ENCODE measurements at regions not wholly inside any gene's neighbourhood (a gene's known extent, or its start where the extent isn't known, plus 50 kb on each side); places are given as distances from the start of the nearest gene placed in this dataset.

DNA sequence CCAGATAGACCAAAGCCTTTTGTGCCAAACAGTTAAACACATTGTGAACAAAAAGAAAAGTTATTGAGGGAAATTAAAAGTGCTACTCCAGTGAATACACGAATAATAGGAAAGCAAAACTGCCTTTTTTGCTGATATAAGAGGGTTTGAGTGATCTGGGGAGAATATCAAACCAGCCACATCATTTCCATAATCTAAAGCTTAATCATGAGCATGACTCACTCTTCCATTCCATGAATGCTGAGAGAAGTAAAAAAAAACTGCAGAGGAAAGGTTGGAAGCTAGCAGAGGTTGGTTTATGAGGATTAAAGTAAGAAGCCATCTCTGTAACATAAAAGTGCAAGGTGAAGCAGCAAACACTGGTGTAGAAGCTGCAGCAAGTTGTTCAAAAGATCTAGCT, 350.6 kb upstream of the NCAM2 start:
- no peak overlapping the region for H3K9ac ChIP-seq (ENCODE audit: insufficient read depth in 1 of 2, low read length in 2 of 2)
- WGBS, 2 donors: 52 to 77% methylated on average over 1 of the region's 1 CpG
- DNase-seq: no peak
- H3K36me3 ChIP-seq (ENCODE audit: control insufficient read depth in 4 of 4, insufficient read depth in 4 of 4, low read length in 4 of 4): no peaks in the 10 kb centered on the region
- H3K4me3 ChIP-seq: no peak overlapping the region
- no peak for ATAC-seq (ENCODE audit: insufficient read depth, low FRiP score)
- H3K4me1 ChIP-seq (ENCODE audit: control insufficient read depth in 5 of 5, insufficient read depth in 5 of 5, low read length in 5 of 5): no peaks in the 10 kb centered on the region
- no peak overlapping the region for H3K27ac ChIP-seq (ENCODE audit: low read depth in 1 of 2, low read length in 1 of 2)
- TF ChIP-seq CTCF (IDR thresholded peaks at IDR 0.05; ENCODE audit: control extremely low read depth, extremely low read depth): no peak
- H3K27me3 ChIP-seq (ENCODE audit: control insufficient read depth in 3 of 3, insufficient read depth in 3 of 3, low read length in 2 of 3): no peaks in the 10 kb centered on the region
- H3K9me3 ChIP-seq (ENCODE audit: control insufficient read depth in 4 of 4, insufficient read depth in 3 of 4, low read length in 3 of 4): peaks cover 0 to 14% (median 0%) of the 10 kb centered on the region in 4 donors

DNA sequence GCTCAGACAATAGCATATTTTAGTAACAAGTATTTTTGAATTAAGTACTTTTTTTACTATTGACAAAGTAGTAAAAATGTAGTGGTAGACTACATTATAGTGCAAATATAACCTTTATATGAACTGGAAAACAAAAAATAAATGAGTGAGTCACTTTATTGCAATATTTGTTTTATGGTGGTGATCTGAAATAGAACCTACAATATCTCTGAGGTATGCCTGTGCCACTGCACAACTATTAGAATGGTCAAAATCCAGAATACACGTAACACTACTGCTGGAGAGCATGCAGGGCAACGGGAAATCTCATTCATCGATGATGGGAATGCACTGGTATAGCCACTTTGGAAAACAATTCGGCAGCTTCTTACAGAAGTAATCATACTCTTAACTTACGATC, 349.0 kb upstream of the NCAM2 start:
- ATAC-seq (ENCODE audit: insufficient read depth, low FRiP score) (no peak), DNase-seq (no peak)
- H3K27me3 ChIP-seq (ENCODE audit: control insufficient read depth in 3 of 3, insufficient read depth in 3 of 3, low read length in 2 of 3): no peaks in the 10 kb centered on the region
- no peak overlapping the region for H3K9ac ChIP-seq (ENCODE audit: insufficient read depth in 1 of 2, low read length in 2 of 2)
- no peak overlapping the region for H3K27ac ChIP-seq (ENCODE audit: low read depth in 1 of 2, low read length in 1 of 2)
- no peak overlapping the region for H3K4me3 ChIP-seq
- H3K9me3 ChIP-seq (ENCODE audit: control insufficient read depth in 4 of 4, insufficient read depth in 3 of 4, low read length in 3 of 4): peaks cover 0 to 14% (median 0%) of the 10 kb centered on the region in 4 donors
- WGBS, 2 donors: 91% methylated on average over 5 of the region's 5 CpGs
- H3K36me3 ChIP-seq (ENCODE audit: control insufficient read depth in 4 of 4, insufficient read depth in 4 of 4, low read length in 4 of 4): no peaks in the 10 kb centered on the region
- no peaks in the 10 kb centered on the region for H3K4me1 ChIP-seq (ENCODE audit: control insufficient read depth in 5 of 5, insufficient read depth in 5 of 5, low read length in 5 of 5)
- no peak for TF ChIP-seq CTCF (IDR thresholded peaks at IDR 0.05; ENCODE audit: control extremely low read depth, extremely low read depth)

- DNase-seq (no peak), ATAC-seq (ENCODE audit: insufficient read depth, low FRiP score) (no peak)
- H3K27me3 ChIP-seq (ENCODE audit: control insufficient read depth in 3 of 3, insufficient read depth in 3 of 3, low read length in 2 of 3): no peaks in the 10 kb centered on the region
- no peaks in the 10 kb centered on the region for H3K4me1 ChIP-seq (ENCODE audit: control insufficient read depth in 5 of 5, insufficient read depth in 5 of 5, low read length in 5 of 5)
- no peak overlapping the region for H3K9ac ChIP-seq (ENCODE audit: insufficient read depth in 1 of 2, low read length in 2 of 2)
- H3K27ac ChIP-seq (ENCODE audit: low read depth in 1 of 2, low read length in 1 of 2): no peak overlapping the region
- H3K9me3 ChIP-seq (ENCODE audit: control insufficient read depth in 4 of 4, insufficient read depth in 3 of 4, low read length in 3 of 4): no peaks in the 10 kb centered on the region
- no peak for TF ChIP-seq CTCF (IDR thresholded peaks at IDR 0.05; ENCODE audit: control extremely low read depth, extremely low read depth)
- H3K36me3 ChIP-seq (ENCODE audit: control insufficient read depth in 4 of 4, insufficient read depth in 4 of 4, low read length in 4 of 4): no peaks in the 10 kb centered on the region
- H3K4me3 ChIP-seq: no peak overlapping the region
- 87 to 90% methylated on average over 4 of the region's 4 CpGs for WGBS, 2 donors
These were observed 345.4 kb upstream of the NCAM2 start for GRCh38 chr21:20652846-20653245.

GRCh38 chr21:20661246-20661645, 337.0 kb upstream of the NCAM2 start:
- H3K27me3 ChIP-seq (ENCODE audit: control insufficient read depth in 3 of 3, insufficient read depth in 3 of 3, low read length in 2 of 3): no peaks in the 10 kb centered on the region
- H3K9me3 ChIP-seq (ENCODE audit: control insufficient read depth in 4 of 4, insufficient read depth in 3 of 4, low read length in 3 of 4): no peaks in the 10 kb centered on the region
- ATAC-seq (ENCODE audit: insufficient read depth, low FRiP score): no peak
- 75 to 78% methylated on average over 4 of the region's 4 CpGs for WGBS, 2 donors
- no peaks in the 10 kb centered on the region for H3K4me1 ChIP-seq (ENCODE audit: control insufficient read depth in 5 of 5, insufficient read depth in 5 of 5, low read length in 5 of 5)
- TF ChIP-seq CTCF (IDR thresholded peaks at IDR 0.05; ENCODE audit: control extremely low read depth, extremely low read depth): no peak
- no peak overlapping the region for H3K27ac ChIP-seq (ENCODE audit: low read depth in 1 of 2, low read length in 1 of 2)
- H3K9ac ChIP-seq (ENCODE audit: insufficient read depth in 1 of 2, low read length in 2 of 2): no peak overlapping the region
- no peak for DNase-seq
- no peaks in the 10 kb centered on the region for H3K36me3 ChIP-seq (ENCODE audit: control insufficient read depth in 4 of 4, insufficient read depth in 4 of 4, low read length in 4 of 4)
- H3K4me3 ChIP-seq: no peak overlapping the region

All from lung (tissue), 11 donors.